ENCODE measurements at regions not wholly inside any gene's neighbourhood (a gene's known extent, or its start where the extent isn't known, plus 50 kb on each side); places are given as distances from the start of the nearest gene placed in this dataset.

GRCh38 chr2:236977063-236977851 lies 108.4 kb upstream of the COPS8 start:
- Histone ChIP-seq H3K4me2 (ENCODE audit: low read length) (no peak overlapping the region), H2AFZ (ENCODE audit: low read depth, low read length) (no peak overlapping the region)
- TF ChIP-seq MXI1 (conservative IDR thresholded peaks at IDR 0.05; ENCODE audit: poor library complexity, severe bottlenecking) = no peak

GRCh38 chr2:236977852-236978398 lies 107.8 kb upstream of the COPS8 start:
- H4K20me1 ChIP-seq (ENCODE audit: insufficient read depth) = no peaks in the 10 kb centered on the region
- H3K79me2 ChIP-seq (replicated peaks; ENCODE audit: insufficient read depth, low read length) = no peaks in the 10 kb centered on the region
- no peaks in the 10 kb centered on the region for H3K27me3 ChIP-seq (ENCODE audit: insufficient read depth, low read depth, low read length)
- no peaks in the 10 kb centered on the region for H3K9me2 ChIP-seq (ENCODE audit: insufficient read depth, low read length)
- H3K4me2 ChIP-seq (ENCODE audit: low read length) = no peak overlapping the region
- H3K27ac ChIP-seq (ENCODE audit: low read length) = no peak overlapping the region
- H3K9ac ChIP-seq (ENCODE audit: low read length) = no peak overlapping the region
- no peak overlapping the region for H2AFZ ChIP-seq (ENCODE audit: low read depth, low read length)
- H3K36me3 ChIP-seq (ENCODE audit: insufficient read depth, low read length) = no peaks in the 10 kb centered on the region
- TF ChIP-seq SMC3 (conservative IDR thresholded peaks at IDR 0.05; ENCODE audit: poor library complexity) = no peak
- no peak for TF ChIP-seq RAD21 (conservative IDR thresholded peaks at IDR 0.05)
- no peak for TF ChIP-seq POLR2AphosphoS5 (IDR thresholded peaks at IDR 0.05)
- TF ChIP-seq MXI1 (conservative IDR thresholded peaks at IDR 0.05; ENCODE audit: poor library complexity, severe bottlenecking) = no peak
- TF ChIP-seq EP300 (conservative IDR thresholded peaks at IDR 0.05; ENCODE audit: poor library complexity, severe bottlenecking) = no peak
- TF ChIP-seq TAF1 (IDR thresholded peaks at IDR 0.05; ENCODE audit: low read depth) = no peak
- TF ChIP-seq EZH2 (IDR thresholded peaks at IDR 0.05; ENCODE audit: borderline replicate concordance, insufficient read depth, low read length, poor library complexity, severe bottlenecking) = no peak
- no peak for TF ChIP-seq CTCF (IDR thresholded peaks at IDR 0.05; ENCODE audit: poor library complexity, severe bottlenecking)
- TF ChIP-seq REST (IDR thresholded peaks at IDR 0.05; ENCODE audit: borderline replicate concordance) = no peak
- no peaks in the 10 kb centered on the region for H3F3A ChIP-seq (ENCODE audit: insufficient read depth, low read length, poor library complexity, severe bottlenecking)
- no peaks in the 10 kb centered on the region for H3K9me3 ChIP-seq (ENCODE audit: low read length)
- no peak overlapping the region for H3K4me3 ChIP-seq (ENCODE audit: low read length)

More at GRCh38 chr2:236977063-236977851, 108.4 kb upstream of the COPS8 start:
- H3K9me3 ChIP-seq (ENCODE audit: low read length) = no peaks in the 10 kb centered on the region
- no peak overlapping the region for H3K27ac ChIP-seq (ENCODE audit: low read length)
- H4K20me1 ChIP-seq (ENCODE audit: insufficient read depth) = no peaks in the 10 kb centered on the region
- no peak overlapping the region for H3K4me3 ChIP-seq (ENCODE audit: low read length)
- H3K36me3 ChIP-seq (ENCODE audit: insufficient read depth, low read length) = no peaks in the 10 kb centered on the region
- no peaks in the 10 kb centered on the region for H3K9me2 ChIP-seq (ENCODE audit: insufficient read depth, low read length)
- H3K79me2 ChIP-seq (replicated peaks; ENCODE audit: insufficient read depth, low read length) = no peaks in the 10 kb centered on the region
- H3F3A ChIP-seq (ENCODE audit: insufficient read depth, low read length, poor library complexity, severe bottlenecking) = no peaks in the 10 kb centered on the region
- H3K9ac ChIP-seq (ENCODE audit: low read length) = no peak overlapping the region
- no peaks in the 10 kb centered on the region for H3K27me3 ChIP-seq (ENCODE audit: insufficient read depth, low read depth, low read length)

All from neural cell (in vitro differentiated cells).